Natural killer cell (primary cell): ENCODE measurements at regions not wholly inside any gene's neighbourhood (a gene's known extent, or its start where the extent isn't known, plus 50 kb on each side); places are given as distances from the start of the nearest gene placed in this dataset.

ENCODE experiments used
- ATAC-seq, 3 donors: fragments of 150-1000 bp in 2 of 3; fragments of 200-7000 bp in 1 of 3; cut with Tn5 transposase; 1 replicate in 1 of 3; 2 replicates in 2 of 3; pipeline ENCODE4 v1.10.0; 2021; ENCODE audit warnings: mild to moderate bottlenecking in 2 of 3, moderate library complexity in 2 of 3
- DNase-seq, 2 donors: peaks; one replicate each; pipeline versions ENCODE4 v3.0.0 to v3.0.0-alpha.2; 2013 to 2021; ENCODE audit warnings: mixed read lengths in 1 of 2
- H3K27ac ChIP-seq: one replicate; pipeline ENCODE4 v1.5.1; 2013; ENCODE audit warnings: mild to moderate bottlenecking, low read length
- H3K27me3 ChIP-seq: one replicate; pipeline ENCODE4 v1.6.1; 2013; ENCODE audit warnings: low read length; ENCODE audit not compliant: control insufficient read depth, insufficient read depth
- H3K36me3 ChIP-seq: one replicate; pipeline ENCODE4 v1.6.1; 2013; ENCODE audit warnings: low read length; ENCODE audit not compliant: control insufficient read depth, insufficient read depth
- H3K4me1 ChIP-seq: one replicate; pipeline ENCODE4 v1.6.1; 2013; ENCODE audit warnings: low read length; ENCODE audit not compliant: control insufficient read depth, insufficient read depth
- H3K4me3 ChIP-seq: one replicate; pipeline ENCODE4 v1.5.1; 2013; ENCODE audit warnings: low read length
- H3K9me3 ChIP-seq: one replicate; pipeline ENCODE4 v1.6.1; 2013; ENCODE audit warnings: low read length; ENCODE audit not compliant: control insufficient read depth, insufficient read depth
- H3K27ac Mint-ChIP-seq, 2 donors: one replicate each; pipeline ENCODE4 v1.8.0; 2022; ENCODE audit warnings: mild to moderate bottlenecking in 2 of 2, mixed read lengths in 2 of 2, moderate library complexity in 1 of 2
- H3K27me3 Mint-ChIP-seq, 2 donors: one replicate each; pipeline ENCODE4 v1.8.0; 2022; ENCODE audit warnings: low read depth in 2 of 2, mixed read lengths in 2 of 2
- H3K36me3 Mint-ChIP-seq: one replicate; pipeline ENCODE4 v1.8.0; 2022; ENCODE audit warnings: mixed read lengths
- H3K4me1 Mint-ChIP-seq, 2 donors: one replicate each; pipeline ENCODE4 v1.8.0; 2022; ENCODE audit warnings: mixed read lengths in 2 of 2
- H3K4me3 Mint-ChIP-seq: one replicate; pipeline ENCODE4 v1.8.0; 2022; ENCODE audit warnings: mild to moderate bottlenecking, moderate library complexity, mixed read lengths
- H3K9me3 Mint-ChIP-seq, 2 donors: one replicate each; pipeline ENCODE4 v1.8.0; 2022; ENCODE audit warnings: mixed read lengths in 2 of 2
- CTCF ChIP-seq: fragments of 200-600 bp; IDR thresholded peaks from one replicate; pipeline ENCODE4 v1.8.0; 2022; ENCODE audit warnings: antibody characterized with exemption
- WGBS: methylation state at CpG from one replicate; pipeline ENCODE4 v1.1.7; 2013; ENCODE audit warnings: missing lambda C conversion rate; ENCODE audit not compliant: insufficient coverage; 5-methylcytosine and 5-hydroxymethylcytosine counted together
- intact Hi-C: fragments of 100-400 bp; cut with micrococcal nuclease; formaldehyde crosslinking; loops from one replicate; pipeline ENCODE4 v1.14.2; 2022

GRCh38 chr1:87852410-87853161 is 523.9 kb downstream of the LMO4 start:
- no peaks in the 10 kb centered on the region for H3K4me1 Mint-ChIP-seq
- Histone ChIP-seq H3K27ac (no peak overlapping the region), H3K4me3 (no peak overlapping the region), H3K27me3 (no peaks in the 10 kb centered on the region), H3K4me1 (no peaks in the 10 kb centered on the region), H3K9me3 (no peaks in the 10 kb centered on the region), H3K36me3 (no peaks in the 10 kb centered on the region)
- WGBS = 88% methylated on average over 4 of the region's 4 CpGs
- TF ChIP-seq CTCF = no peak
- no peak overlapping the region for H3K4me3 Mint-ChIP-seq
- no peak for ATAC-seq
- peaks cover 0 to 2% of the 10 kb centered on the region in 2 donors for H3K27me3 Mint-ChIP-seq
- no peaks in the 10 kb centered on the region for H3K36me3 Mint-ChIP-seq
- no peaks in the 10 kb centered on the region for H3K9me3 Mint-ChIP-seq
- intact Hi-C loops = no loop called here
- no peak for DNase-seq
- H3K27ac Mint-ChIP-seq = no peak overlapping the region

- no peaks in the 10 kb centered on the region for H3K9me3 Mint-ChIP-seq
- Histone ChIP-seq H3K27me3 (no peaks in the 10 kb centered on the region), H3K4me1 (no peaks in the 10 kb centered on the region), H3K36me3 (no peaks in the 10 kb centered on the region), H3K9me3 (no peaks in the 10 kb centered on the region), H3K27ac (no peak overlapping the region), H3K4me3 (no peak overlapping the region)
- TF ChIP-seq CTCF = no peak
- intact Hi-C loops = no loop called here
- DNase-seq (no peak), ATAC-seq (no peak)
- no peak overlapping the region for H3K27ac Mint-ChIP-seq
- H3K4me1 Mint-ChIP-seq = no peaks in the 10 kb centered on the region
- peaks cover 0 to 2% of the 10 kb centered on the region in 2 donors for H3K27me3 Mint-ChIP-seq
- H3K4me3 Mint-ChIP-seq = no peak overlapping the region
- 59% methylated on average over 5 of the region's 5 CpGs for WGBS
- no peaks in the 10 kb centered on the region for H3K36me3 Mint-ChIP-seq
These were observed 525.1 kb downstream of the LMO4 start for GRCh38 chr1:87853576-87854351.

GRCh38 chr1:87863317-87863716 is 534.6 kb downstream of the LMO4 start:
- Mint-ChIP-seq H3K27me3 (no peaks in the 10 kb centered on the region), H3K9me3 (peaks cover 2 to 5% of the 10 kb centered on the region in 2 donors), H3K4me1 (peaks cover 7% of the 10 kb centered on the region in 2 donors), H3K4me3 (no peak overlapping the region), H3K27ac (no peak overlapping the region), H3K36me3 (no peaks in the 10 kb centered on the region)
- Histone ChIP-seq H3K27ac (no peak overlapping the region), H3K36me3 (no peaks in the 10 kb centered on the region), H3K4me1 (no peaks in the 10 kb centered on the region), H3K27me3 (no peaks in the 10 kb centered on the region), H3K9me3 (no peaks in the 10 kb centered on the region), H3K4me3 (no peak overlapping the region)
- TF ChIP-seq CTCF = no peak
- WGBS = 100% methylated on average over 1 of the region's 1 CpG
- ATAC-seq (no peak), DNase-seq (no peak)
- intact Hi-C loops = no loop called here
